ENCODE measurements at regions not wholly inside any gene's neighbourhood (a gene's known extent, or its start where the extent isn't known, plus 50 kb on each side); places are given as distances from the start of the nearest gene placed in this dataset.
A peak's percentile ranks its signal among the peaks of the same experiment; 100 is the strongest.

DNA sequence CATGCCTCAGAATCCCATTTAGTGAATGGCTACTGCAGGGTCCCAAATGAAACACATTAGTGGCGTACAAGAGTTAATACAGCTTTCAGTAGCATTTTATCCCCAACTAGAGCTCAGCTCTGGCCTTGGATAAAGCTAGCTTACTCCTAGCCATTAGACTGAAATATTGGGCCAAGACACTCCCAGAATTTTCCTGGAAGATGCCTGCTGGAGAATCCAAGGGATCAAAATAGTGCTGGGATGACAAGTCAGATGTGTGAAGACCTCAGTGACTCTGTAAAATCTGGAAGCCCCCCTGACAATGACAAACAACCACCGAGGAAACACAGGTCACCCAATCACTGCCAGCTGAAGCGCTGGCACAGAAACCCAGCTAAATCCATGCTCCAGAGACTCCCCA lies 303.1 kb upstream of the SORL1-AS1 start:
- DNase-seq (ENCODE audit: low read depth in 2 of 3, low spot score in 2 of 3) = no peak

- DNase-seq (ENCODE audit: low read depth in 2 of 3, low spot score in 2 of 3) = no peak
Observed at GRCh38 chr11:121755191-121755590, 302.4 kb upstream of the SORL1-AS1 start.

GRCh38 chr11:121754598-121754997 lies 301.8 kb upstream of the SORL1-AS1 start:
- no peak for DNase-seq (ENCODE audit: low read depth in 2 of 3, low spot score in 2 of 3)

GRCh38 chr11:121749691-121750090 lies 296.9 kb upstream of the SORL1-AS1 start:
- no peak for DNase-seq (ENCODE audit: low read depth in 2 of 3, low spot score in 2 of 3)

DNA sequence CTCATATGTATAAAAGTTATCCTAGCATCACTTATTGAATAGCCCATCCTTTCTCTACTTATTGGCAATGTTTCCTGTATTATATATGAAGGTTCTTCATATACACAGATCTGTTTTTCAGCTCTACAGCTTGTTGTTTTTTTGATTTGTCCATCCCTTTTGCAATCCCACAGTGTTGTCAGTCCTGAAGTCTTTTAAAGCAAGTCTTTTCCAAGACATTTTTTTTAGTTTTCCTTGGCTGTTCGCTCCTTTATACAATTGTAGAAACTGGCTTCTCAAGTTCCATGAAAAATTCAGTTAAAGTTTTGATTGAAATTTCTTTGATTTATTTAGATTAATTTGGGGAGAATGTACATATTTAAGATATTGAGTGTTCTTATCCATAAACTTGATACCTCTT lies 295.3 kb upstream of the SORL1-AS1 start:
- no peak for DNase-seq (ENCODE audit: low read depth in 2 of 3, low spot score in 2 of 3)

DNA sequence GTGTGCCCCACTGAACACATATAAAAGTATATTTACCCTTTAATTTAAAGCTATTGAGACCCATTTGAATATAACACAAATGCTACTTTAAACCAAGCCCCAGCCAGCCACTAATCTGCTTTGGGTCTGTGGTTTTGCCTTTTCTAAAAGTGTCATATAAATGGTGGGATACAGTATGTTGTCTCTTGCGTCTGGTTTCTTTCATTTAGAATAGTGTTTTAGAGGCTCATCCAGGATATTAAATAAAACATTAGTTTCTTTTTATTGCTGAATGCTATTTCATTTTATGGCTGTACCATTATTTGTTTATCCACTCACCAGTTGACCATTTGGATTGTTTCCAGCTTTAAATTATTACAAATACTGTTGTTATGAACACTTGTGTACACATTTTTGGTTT lies 290.5 kb upstream of the SORL1-AS1 start:
- no peak for DNase-seq (ENCODE audit: low read depth in 2 of 3, low spot score in 2 of 3)

GRCh38 chr11:121741761-121742361 lies 289.1 kb upstream of the SORL1-AS1 start:
- DNase-seq (ENCODE audit: low read depth in 2 of 3, low spot score in 2 of 3) = no peak

DNA sequence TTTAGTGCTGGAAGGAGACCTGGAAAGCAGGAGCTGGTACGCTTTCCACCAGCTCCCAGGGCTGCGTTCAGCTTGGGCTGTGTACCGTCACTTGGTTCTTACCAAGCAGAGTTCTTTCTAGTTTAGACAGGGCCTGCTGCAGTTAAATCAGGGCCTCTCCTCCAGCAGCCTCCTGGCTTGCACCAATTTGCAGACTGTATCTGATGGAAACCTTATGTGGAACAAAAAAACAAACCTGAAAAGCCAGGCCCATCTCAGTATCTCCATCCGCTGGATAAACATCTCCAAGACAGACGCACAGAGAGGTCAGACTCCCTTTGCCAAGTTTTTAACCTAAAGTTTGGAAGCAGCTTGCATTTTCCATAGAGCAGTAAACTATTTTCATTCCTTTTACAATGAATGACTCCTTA lies 288.6 kb upstream of the SORL1-AS1 start:
- DNase-seq (ENCODE audit: low read depth in 2 of 3, low spot score in 2 of 3) = no peak

- DNase-seq (ENCODE audit: low read depth in 2 of 3, low spot score in 2 of 3) = no peak
Observed at GRCh38 chr11:121740902-121741301, 288.1 kb upstream of the SORL1-AS1 start.

GRCh38 chr11:121733858-121734257 lies 281.1 kb upstream of the SORL1-AS1 start:
- no peak for DNase-seq (ENCODE audit: low read depth in 2 of 3, low spot score in 2 of 3)

DNA sequence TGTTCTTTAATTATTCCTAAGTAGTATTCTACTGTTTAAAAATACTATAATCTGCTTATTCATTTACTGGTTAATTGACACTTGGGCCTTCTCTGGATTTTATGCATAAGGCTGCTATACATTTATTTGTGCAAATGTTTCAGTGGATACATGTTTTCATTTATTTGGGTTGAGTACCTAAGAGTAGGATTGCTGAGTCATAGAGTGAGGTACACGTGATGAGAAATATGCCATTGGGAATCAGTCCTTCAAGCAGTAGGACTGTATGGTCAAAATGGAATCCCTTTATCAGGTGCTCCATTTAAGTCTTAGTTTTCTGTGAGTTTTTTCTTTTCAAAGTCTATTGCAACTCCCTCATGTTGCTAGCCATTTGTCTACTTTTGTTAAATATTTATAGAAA lies 275.2 kb upstream of the SORL1-AS1 start:
- no peak for DNase-seq (ENCODE audit: low read depth in 2 of 3, low spot score in 2 of 3)

DNA sequence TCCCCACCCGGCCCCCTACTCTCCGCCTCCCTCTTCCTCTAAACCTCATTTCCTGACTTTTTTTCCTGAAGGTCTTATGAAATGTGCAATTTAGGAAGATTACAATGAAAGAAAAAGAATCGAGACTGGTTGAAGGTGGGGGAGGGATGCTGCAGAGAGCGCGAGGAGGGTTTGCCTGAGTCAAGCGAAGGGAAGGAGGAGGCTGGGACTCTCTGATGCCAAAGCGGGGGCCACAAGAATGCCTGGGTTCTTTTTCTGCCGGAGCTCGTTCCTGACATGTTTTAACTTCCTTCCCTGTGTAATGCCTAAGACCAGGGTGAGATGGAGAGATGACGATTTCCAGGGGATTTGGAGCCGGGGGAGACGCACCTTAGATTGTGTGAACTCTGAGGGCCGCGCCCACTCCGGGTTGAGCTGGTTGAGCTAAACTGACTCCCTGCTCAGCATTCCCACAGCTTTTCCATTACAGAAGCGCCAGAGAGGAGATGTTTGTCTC lies 270.5 kb upstream of the SORL1-AS1 start:
- DNase-seq (ENCODE audit: low read depth in 2 of 3, low spot score in 2 of 3) = no peak

GRCh38 chr11:121722431-121723245 lies 269.9 kb upstream of the SORL1-AS1 start:
- peak in 2 of 3 donors; percentile 29 to 56 for DNase-seq (ENCODE audit: low read depth in 2 of 3, low spot score in 2 of 3)

DNA sequence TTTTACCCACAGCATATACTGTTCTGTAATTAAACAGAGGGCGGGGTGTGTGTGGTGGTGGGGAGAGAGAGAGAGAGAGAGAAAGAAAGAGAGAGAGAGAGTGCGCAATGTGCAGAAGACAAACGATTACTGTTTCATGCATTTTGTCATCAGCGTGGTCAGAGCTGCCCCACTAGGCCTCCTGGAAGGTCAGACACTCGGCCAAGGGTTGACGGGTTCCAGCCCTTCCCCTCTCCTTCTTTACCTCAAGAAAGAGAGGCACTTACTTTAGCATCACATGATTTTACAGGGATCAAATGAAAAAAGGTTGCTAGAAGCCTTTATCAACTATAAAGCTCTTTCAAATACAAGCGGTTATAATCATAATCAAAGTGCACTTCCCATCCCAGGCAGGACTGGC lies 269.2 kb upstream of the SORL1-AS1 start:
- no peak for DNase-seq (ENCODE audit: low read depth in 2 of 3, low spot score in 2 of 3)

DNA sequence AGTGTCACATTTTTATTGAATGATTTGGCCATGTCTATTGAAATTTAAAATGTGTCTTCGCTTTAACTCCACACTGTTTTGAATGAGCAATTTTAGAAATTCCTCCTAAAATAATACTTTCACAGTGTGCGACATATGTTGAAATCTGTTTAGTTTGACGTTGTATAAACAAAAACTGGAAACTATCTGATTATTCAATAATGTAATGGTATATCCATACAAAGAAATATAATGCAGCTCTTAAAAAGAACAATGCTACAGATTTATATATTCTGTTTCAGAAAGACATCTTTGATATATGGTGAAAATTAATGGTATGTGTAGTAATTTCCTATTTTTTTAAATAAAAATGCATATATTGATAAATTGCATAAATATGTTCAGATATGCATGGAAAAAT lies 268.7 kb upstream of the SORL1-AS1 start:
- DNase-seq (ENCODE audit: low read depth in 2 of 3, low spot score in 2 of 3) = no peak

DNA sequence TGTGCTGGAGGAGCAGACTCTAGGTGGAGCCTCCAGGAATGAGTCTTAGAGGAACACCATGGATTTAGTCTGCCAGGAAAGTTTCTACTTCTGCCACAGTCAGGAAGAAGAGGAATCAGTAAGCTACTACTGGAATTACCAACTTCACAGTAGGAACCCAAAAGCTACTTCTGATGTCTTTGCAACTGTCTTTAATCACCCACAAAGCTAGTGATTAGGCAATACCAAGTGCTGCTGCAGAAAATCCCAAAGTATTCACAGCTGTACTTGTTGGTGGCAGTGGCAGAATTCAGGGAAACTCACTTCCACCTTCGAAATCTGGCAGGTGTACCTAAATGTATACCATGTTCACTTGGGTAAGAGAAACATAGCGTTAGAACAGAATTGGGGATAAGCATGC lies 264.5 kb upstream of the SORL1-AS1 start:
- DNase-seq (ENCODE audit: low read depth in 2 of 3, low spot score in 2 of 3) = no peak

GRCh38 chr11:121716060-121716459 lies 263.3 kb upstream of the SORL1-AS1 start:
- DNase-seq (ENCODE audit: low read depth in 2 of 3, low spot score in 2 of 3) = no peak

- no peak for DNase-seq (ENCODE audit: low read depth in 2 of 3, low spot score in 2 of 3)
Observed at GRCh38 chr11:121715405-121715804, 262.6 kb upstream of the SORL1-AS1 start.

- DNase-seq (ENCODE audit: low read depth in 2 of 3, low spot score in 2 of 3) = no peak
Observed at GRCh38 chr11:121714351-121714750, 261.6 kb upstream of the SORL1-AS1 start.

- DNase-seq (ENCODE audit: low read depth in 2 of 3, low spot score in 2 of 3) = no peak
Observed at GRCh38 chr11:121711939-121712338, 259.2 kb upstream of the SORL1-AS1 start.

DNA sequence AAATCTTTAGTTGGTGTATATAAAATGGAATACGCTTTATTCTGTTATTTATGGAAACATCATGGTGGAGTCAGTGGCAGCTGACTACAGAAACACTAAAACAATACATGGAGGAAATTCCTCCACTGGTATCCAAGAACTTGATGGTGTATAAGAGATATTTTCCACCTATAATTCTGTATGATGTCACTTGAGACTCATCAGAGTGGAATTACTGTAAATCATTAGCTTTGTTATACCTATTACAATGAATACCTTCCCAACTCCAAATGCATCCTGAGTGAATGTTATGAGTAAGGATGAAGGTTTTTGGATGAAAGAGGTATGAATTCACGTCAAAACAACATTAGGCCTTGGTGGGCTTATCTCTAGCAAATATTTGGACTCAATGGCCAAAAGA lies 258.5 kb upstream of the SORL1-AS1 start:
- no peak for DNase-seq (ENCODE audit: low read depth in 2 of 3, low spot score in 2 of 3)

DNA sequence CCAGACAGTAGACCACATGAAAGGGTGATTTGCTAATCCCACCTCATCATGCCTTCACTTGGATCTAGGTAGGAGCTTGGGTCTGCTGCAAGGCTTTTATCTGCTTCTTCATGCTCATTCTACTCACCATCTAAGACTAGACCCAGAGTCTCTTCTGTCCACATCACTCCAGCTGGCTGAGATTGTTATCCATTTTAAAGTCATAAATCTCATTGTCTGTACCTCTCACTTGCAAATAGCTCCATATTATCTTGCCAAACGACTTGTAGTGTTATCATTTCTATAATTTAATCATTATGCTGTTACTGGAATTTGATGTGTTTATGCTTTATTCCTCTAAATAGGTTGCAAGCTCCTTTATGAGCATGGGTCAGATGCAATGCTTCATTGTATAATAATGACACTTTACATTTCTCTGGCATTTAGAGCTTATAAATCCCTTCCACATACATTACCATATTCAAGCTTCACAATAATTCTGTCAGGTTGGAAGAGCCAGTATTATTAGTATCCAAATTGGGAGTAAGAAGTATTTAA lies 254.2 kb upstream of the SORL1-AS1 start:
- no peak for DNase-seq (ENCODE audit: low read depth in 2 of 3, low spot score in 2 of 3)
